ENCODE measurements at regions not wholly inside any gene's neighbourhood (a gene's known extent, or its start where the extent isn't known, plus 50 kb on each side); places are given as distances from the start of the nearest gene placed in this dataset.

- Histone ChIP-seq H3K27ac (ENCODE audit: insufficient read depth, low read length) (no peak overlapping the region), H4K20me1 (ENCODE audit: control insufficient read depth, extremely low read depth, insufficient read depth, low read length) (no peaks in the 10 kb centered on the region), H3K4me3 (replicated peaks in 1 of 4; ENCODE audit: control extremely low read depth in 1 of 4, insufficient read depth in 1 of 4, low read depth in 3 of 4, low read length in 4 of 4) (no peak overlapping the region), H3K36me3 (ENCODE audit: control insufficient read depth, insufficient read depth, low read length) (no peaks in the 10 kb centered on the region), H3K4me1 (ENCODE audit: control insufficient read depth, extremely low read depth, insufficient read depth, low read length) (peaks cover 13% of the 10 kb centered on the region), H3K4me2 (ENCODE audit: extremely low read depth, insufficient read depth, low read length) (no peak overlapping the region), H3K27me3 (ENCODE audit: control insufficient read depth, insufficient read depth, low read length) (no peaks in the 10 kb centered on the region), H2AFZ (ENCODE audit: low read length) (no peak overlapping the region), H3K9me3 (ENCODE audit: control insufficient read depth, insufficient read depth, low read depth, low read length) (no peaks in the 10 kb centered on the region), H3K9ac (ENCODE audit: insufficient read depth, low read length) (no peak overlapping the region), H3K79me2 (ENCODE audit: control insufficient read depth, insufficient read depth, low read length) (no peaks in the 10 kb centered on the region)
- no peak for DNase-seq (ENCODE audit: low read depth in 2 of 2)
- TF ChIP-seq EZH2 (IDR thresholded peaks at IDR 0.05; ENCODE audit: low read length, missing control alignments), result no peak
- no peak for TF ChIP-seq CTCF (conservative IDR thresholded peaks at IDR 0.05 in 1 of 2, IDR thresholded peaks at IDR 0.05 in 1 of 2; ENCODE audit: low read depth in 1 of 2, low read length in 2 of 2)
Observed at GRCh38 chr2:9113916-9114315, 92.7 kb upstream of the ASAP2 start.

DNA sequence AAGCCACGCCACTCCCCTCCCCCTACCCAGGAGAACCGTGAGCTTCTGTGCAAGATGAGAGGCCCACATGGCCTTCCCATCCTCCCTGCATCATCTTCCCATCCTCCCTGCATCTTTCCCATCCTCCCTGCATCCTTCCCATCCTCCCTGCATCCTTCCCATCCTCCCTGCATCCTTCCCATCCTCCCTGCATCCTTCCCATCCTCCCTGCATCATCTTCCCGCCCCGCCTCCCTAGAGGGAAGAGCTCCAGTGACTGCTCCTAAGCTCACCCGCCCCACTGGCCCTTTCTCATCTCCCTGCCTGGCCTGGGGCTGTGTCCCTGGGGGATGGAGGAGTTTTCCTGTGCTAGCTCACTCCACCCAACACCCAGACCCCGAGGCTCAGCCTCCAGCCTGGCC lies 93.3 kb upstream of the ASAP2 start:
- Histone ChIP-seq H4K20me1 (ENCODE audit: control insufficient read depth, extremely low read depth, insufficient read depth, low read length) (no peaks in the 10 kb centered on the region), H2AFZ (ENCODE audit: low read length) (no peak overlapping the region), H3K79me2 (ENCODE audit: control insufficient read depth, insufficient read depth, low read length) (no peaks in the 10 kb centered on the region), H3K36me3 (ENCODE audit: control insufficient read depth, insufficient read depth, low read length) (no peaks in the 10 kb centered on the region), H3K27me3 (ENCODE audit: control insufficient read depth, insufficient read depth, low read length) (no peaks in the 10 kb centered on the region), H3K9me3 (ENCODE audit: control insufficient read depth, insufficient read depth, low read depth, low read length) (no peaks in the 10 kb centered on the region), H3K4me3 (replicated peaks in 1 of 4; ENCODE audit: control extremely low read depth in 1 of 4, insufficient read depth in 1 of 4, low read depth in 3 of 4, low read length in 4 of 4) (no peak overlapping the region), H3K4me2 (ENCODE audit: extremely low read depth, insufficient read depth, low read length) (no peak overlapping the region), H3K27ac (ENCODE audit: insufficient read depth, low read length) (no peak overlapping the region), H3K4me1 (ENCODE audit: control insufficient read depth, extremely low read depth, insufficient read depth, low read length) (peaks cover 13% of the 10 kb centered on the region), H3K9ac (ENCODE audit: insufficient read depth, low read length) (no peak overlapping the region)
- TF ChIP-seq CTCF (conservative IDR thresholded peaks at IDR 0.05 in 1 of 2, IDR thresholded peaks at IDR 0.05 in 1 of 2; ENCODE audit: low read depth in 1 of 2, low read length in 2 of 2) (no peak), EZH2 (IDR thresholded peaks at IDR 0.05; ENCODE audit: low read length, missing control alignments) (no peak)
- DNase-seq (ENCODE audit: low read depth in 2 of 2), result no peak

- peak; percentile 89 to 95 for DNase-seq (ENCODE audit: low read depth in 2 of 2)
- H2AFZ ChIP-seq (ENCODE audit: low read length), result peak overlapping the region; percentile 74
- peaks cover 13% of the 10 kb centered on the region for H3K4me1 ChIP-seq (ENCODE audit: control insufficient read depth, extremely low read depth, insufficient read depth, low read length)
- H3K4me2 ChIP-seq (ENCODE audit: extremely low read depth, insufficient read depth, low read length), result peak overlapping the region; percentile 32
- no peaks in the 10 kb centered on the region for H3K27me3 ChIP-seq (ENCODE audit: control insufficient read depth, insufficient read depth, low read length)
- no peaks in the 10 kb centered on the region for H4K20me1 ChIP-seq (ENCODE audit: control insufficient read depth, extremely low read depth, insufficient read depth, low read length)
- TF ChIP-seq CTCF (conservative IDR thresholded peaks at IDR 0.05 in 1 of 2, IDR thresholded peaks at IDR 0.05 in 1 of 2; ENCODE audit: low read depth in 1 of 2, low read length in 2 of 2) (no peak), EZH2 (IDR thresholded peaks at IDR 0.05; ENCODE audit: low read length, missing control alignments) (no peak)
- H3K27ac ChIP-seq (ENCODE audit: insufficient read depth, low read length), result peak overlapping the region; percentile 66
- H3K9me3 ChIP-seq (ENCODE audit: control insufficient read depth, insufficient read depth, low read depth, low read length), result no peaks in the 10 kb centered on the region
- H3K36me3 ChIP-seq (ENCODE audit: control insufficient read depth, insufficient read depth, low read length), result no peaks in the 10 kb centered on the region
- no peak overlapping the region for H3K9ac ChIP-seq (ENCODE audit: insufficient read depth, low read length)
- no peak overlapping the region for H3K4me3 ChIP-seq (replicated peaks in 1 of 4; ENCODE audit: control extremely low read depth in 1 of 4, insufficient read depth in 1 of 4, low read depth in 3 of 4, low read length in 4 of 4)
- H3K79me2 ChIP-seq (ENCODE audit: control insufficient read depth, insufficient read depth, low read length), result no peaks in the 10 kb centered on the region
Observed at GRCh38 chr2:9112079-9112721, 94.4 kb upstream of the ASAP2 start.

Measured in fibroblast of lung (primary cell).